CD14-positive monocyte (primary cell): ENCODE measurements at regions not wholly inside any gene's neighbourhood (a gene's known extent, or its start where the extent isn't known, plus 50 kb on each side); places are given as distances from the start of the nearest gene placed in this dataset.

Source experiments
- DNase-seq, 3 donors: peaks; one replicate each; pipeline ENCODE4 v3.0.0-alpha.2; 2011 to 2022
- H2AFZ ChIP-seq: 2 replicates; pipeline ENCODE4 v1.6.0; 2012; ENCODE audit warnings: mild to moderate bottlenecking, low read depth, low read length, inconsistent platforms; ENCODE audit not compliant: insufficient read depth, poor library complexity, severe bottlenecking
- H3K27ac ChIP-seq, 2 donors: 1 replicate in 1 of 2; 2 replicates in 1 of 2; pipeline ENCODE4 v1.5.1; 2012 to 2013; ENCODE audit warnings: low read length in 2 of 2, control low read depth in 1 of 2, inconsistent platforms in 1 of 2, low read depth in 1 of 2, mild to moderate bottlenecking in 1 of 2
- H3K27me3 ChIP-seq, 2 donors: one replicate each; pipeline versions ENCODE4 v1.6.0 to v1.6.1; 2011 to 2013; ENCODE audit warnings: low read length in 2 of 2; ENCODE audit not compliant: control insufficient read depth in 2 of 2, insufficient read depth in 2 of 2
- H3K36me3 ChIP-seq, 2 donors: replicated peaks in 1 of 2; 1 replicate in 1 of 2; 2 replicates in 1 of 2; pipeline versions ENCODE4 v1.5.1 to v1.6.1; 2012 to 2013; ENCODE audit warnings: low read length in 2 of 2, control low read depth in 1 of 2, inconsistent platforms in 1 of 2, mild to moderate bottlenecking in 1 of 2; ENCODE audit not compliant: insufficient read depth in 2 of 2, control insufficient read depth in 1 of 2
- H3K4me1 ChIP-seq, 2 donors: 1 replicate in 1 of 2; 2 replicates in 1 of 2; pipeline versions ENCODE4 v1.5.1 to v1.6.1; 2012 to 2013; ENCODE audit warnings: low read length in 2 of 2, control low read depth in 1 of 2, inconsistent platforms in 1 of 2, mild to moderate bottlenecking in 1 of 2, moderate library complexity in 1 of 2; ENCODE audit not compliant: insufficient read depth in 2 of 2, control insufficient read depth in 1 of 2
- H3K4me2 ChIP-seq: replicated peaks from 2 replicates; pipeline ENCODE3; 2012; ENCODE audit warnings: low read length, moderate library complexity, mild to moderate bottlenecking; ENCODE audit not compliant: poor library complexity, severe bottlenecking; ENCODE audit errors: extremely low read depth
- H3K4me3 ChIP-seq, 3 experiments: fragments of 200-600 bp in 1 of 3; sonication (generic) in 1 of 3; replicated peaks in 1 of 3; 1 replicate in 2 of 3; 2 replicates in 1 of 3; pipeline ENCODE4 v1.5.1; 2011 to 2013; ENCODE audit warnings: low read length in 3 of 3, mild to moderate bottlenecking in 3 of 3, control low read depth in 2 of 3, low read depth in 2 of 3, inconsistent platforms in 1 of 3, moderate library complexity in 1 of 3
- H3K79me2 ChIP-seq: 2 replicates; pipeline ENCODE4 v1.6.0; 2012; ENCODE audit warnings: mild to moderate bottlenecking, control low read depth, inconsistent platforms, low read length, moderate library complexity; ENCODE audit not compliant: insufficient read depth
- H3K9ac ChIP-seq: 2 replicates; pipeline ENCODE4 v1.6.0; 2017; ENCODE audit warnings: low read length, mild to moderate bottlenecking; ENCODE audit not compliant: insufficient read depth, poor library complexity, severe bottlenecking
- H3K9me3 ChIP-seq, 2 donors: replicated peaks in 1 of 2; 1 replicate in 1 of 2; 2 replicates in 1 of 2; pipeline versions ENCODE4 v1.5.1 to v1.6.1; 2012 to 2013; ENCODE audit warnings: low read length in 2 of 2, control low read depth in 1 of 2; ENCODE audit not compliant: control insufficient read depth in 1 of 2, insufficient read depth in 1 of 2
- H4K20me1 ChIP-seq: 2 replicates; pipeline ENCODE4 v1.6.0; 2012; ENCODE audit warnings: mild to moderate bottlenecking, low read length, control low read depth, moderate library complexity; ENCODE audit not compliant: insufficient read depth
- H3K27ac Mint-ChIP-seq, 7 donors: one replicate each; pipeline ENCODE4 v1.8.0; 2020; ENCODE audit warnings: mild to moderate bottlenecking in 7 of 7, mixed read lengths in 7 of 7, moderate library complexity in 6 of 7, inconsistent platforms in 2 of 7
- H3K27me3 Mint-ChIP-seq, 3 donors: one replicate each; pipeline ENCODE4 v1.8.0; 2021 to 2022; ENCODE audit warnings: low read depth in 3 of 3, mild to moderate bottlenecking in 3 of 3, mixed read lengths in 3 of 3, moderate library complexity in 3 of 3, inconsistent platforms in 1 of 3
- H3K36me3 Mint-ChIP-seq, 2 donors: one replicate each; pipeline ENCODE4 v1.8.0; 2020; ENCODE audit warnings: mixed read lengths in 2 of 2, inconsistent platforms in 1 of 2, mild to moderate bottlenecking in 1 of 2
- H3K4me1 Mint-ChIP-seq: one replicate; pipeline ENCODE4 v1.8.0; 2020; ENCODE audit warnings: mild to moderate bottlenecking, mixed read lengths
- H3K4me3 Mint-ChIP-seq, 2 donors: one replicate each; pipeline ENCODE4 v1.8.0; 2020; ENCODE audit warnings: mild to moderate bottlenecking in 2 of 2, mixed read lengths in 2 of 2, moderate library complexity in 1 of 2
- H3K9me3 Mint-ChIP-seq, 7 donors: one replicate each; pipeline ENCODE4 v1.8.0; 2020 to 2022; ENCODE audit warnings: mixed read lengths in 7 of 7, mild to moderate bottlenecking in 6 of 7, moderate library complexity in 6 of 7, inconsistent platforms in 2 of 7
- CTCF ChIP-seq: fragments of 200-600 bp; IDR thresholded peaks from one replicate; pipeline ENCODE4 v1.8.0; 2022; ENCODE audit warnings: antibody characterized with exemption, mild to moderate bottlenecking
- WGBS: methylation state at CpG from one replicate; pipeline ENCODE4 v1.1.5; 2013; ENCODE audit warnings: missing lambda C conversion rate; ENCODE audit not compliant: insufficient coverage; 5-methylcytosine and 5-hydroxymethylcytosine counted together
- intact Hi-C, 2 donors: fragments of 100-400 bp; cut with micrococcal nuclease; formaldehyde crosslinking; loops; one replicate each; pipeline versions ENCODE4 v1.15.0 to v1.15.1; 2023

- H3K4me2 ChIP-seq = no peak overlapping the region
- no peak for DNase-seq
- no peak overlapping the region for H3K4me3 ChIP-seq
- no peak overlapping the region for H2AFZ ChIP-seq
- intact Hi-C loops = no loop called here
- TF ChIP-seq CTCF = no peak
- WGBS = no CpG with 5 or more reads among the region's 1 CpG
- no peaks in the 10 kb centered on the region for H3K36me3 ChIP-seq
- no peak overlapping the region for H3K9ac ChIP-seq
- Mint-ChIP-seq H3K4me1 (no peaks in the 10 kb centered on the region), H3K27ac (no peak overlapping the region), H3K36me3 (no peaks in the 10 kb centered on the region), H3K27me3 (peaks cover 0 to 4% (median under 1%) of the 10 kb centered on the region in 3 donors), H3K9me3 (peaks cover 0 to 2% (median 0%) of the 10 kb centered on the region in 7 donors), H3K4me3 (no peak overlapping the region)
- H3K27me3 ChIP-seq = no peaks in the 10 kb centered on the region
- H4K20me1 ChIP-seq = no peaks in the 10 kb centered on the region
- no peak overlapping the region for H3K27ac ChIP-seq
- H3K9me3 ChIP-seq = no peaks in the 10 kb centered on the region
- H3K79me2 ChIP-seq = no peaks in the 10 kb centered on the region
- no peaks in the 10 kb centered on the region for H3K4me1 ChIP-seq
These were observed 323.3 kb upstream of the C2CD4B start for GRCh38 chr15:62488387-62488786.

- Histone ChIP-seq H2AFZ (no peak overlapping the region), H4K20me1 (no peaks in the 10 kb centered on the region), H3K9me3 (no peaks in the 10 kb centered on the region), H3K79me2 (no peaks in the 10 kb centered on the region), H3K4me2 (no peak overlapping the region), H3K9ac (no peak overlapping the region), H3K27me3 (no peaks in the 10 kb centered on the region), H3K4me3 (no peak overlapping the region), H3K36me3 (no peaks in the 10 kb centered on the region), H3K4me1 (no peaks in the 10 kb centered on the region), H3K27ac (no peak overlapping the region)
- Mint-ChIP-seq H3K27ac (no peak overlapping the region), H3K9me3 (no peaks in the 10 kb centered on the region), H3K4me3 (no peak overlapping the region), H3K36me3 (no peaks in the 10 kb centered on the region), H3K27me3 (peaks cover 0 to 5% (median 0%) of the 10 kb centered on the region in 3 donors), H3K4me1 (no peaks in the 10 kb centered on the region)
- no peak for DNase-seq
- no CpG with 5 or more reads among the region's 2 CpGs for WGBS
- no peak for TF ChIP-seq CTCF
- intact Hi-C loops = no loop called here
These were observed 326.6 kb upstream of the C2CD4B start for GRCh38 chr15:62491642-62492041.
